Muscle of leg (tissue), 3 donors: ENCODE measurements at regions not wholly inside any gene's neighbourhood (a gene's known extent, or its start where the extent isn't known, plus 50 kb on each side); places are given as distances from the start of the nearest gene placed in this dataset.

ENCODE experiments used
- DNase-seq: peaks from one replicate; pipeline ENCODE4 v3.0.0; 2013
- H3K27ac ChIP-seq: one replicate; pipeline ENCODE4 v1.5.1; 2013; ENCODE audit warnings: mild to moderate bottlenecking, low read length, control low read depth
- H3K27me3 ChIP-seq: one replicate; pipeline ENCODE4 v1.6.1; 2013; ENCODE audit warnings: low read length; ENCODE audit not compliant: control insufficient read depth, insufficient read depth
- H3K36me3 ChIP-seq: one replicate; pipeline ENCODE4 v1.6.1; 2013; ENCODE audit warnings: low read length; ENCODE audit not compliant: control insufficient read depth, insufficient read depth
- H3K4me1 ChIP-seq: one replicate; pipeline ENCODE4 v1.6.1; 2013; ENCODE audit warnings: low read length; ENCODE audit not compliant: control insufficient read depth, insufficient read depth
- H3K4me3 ChIP-seq: one replicate; pipeline ENCODE4 v1.5.1; 2013; ENCODE audit warnings: low read length, control low read depth
- H3K9me3 ChIP-seq: replicated peaks from 2 replicates; pipeline ENCODE4 v1.6.1; 2013; ENCODE audit warnings: low read depth, low read length; ENCODE audit not compliant: control insufficient read depth
- WGBS: methylation state at CpG from one replicate; pipeline ENCODE4 v1.1.5; 2013; ENCODE audit warnings: missing lambda C conversion rate; ENCODE audit not compliant: insufficient coverage; 5-methylcytosine and 5-hydroxymethylcytosine counted together

DNA sequence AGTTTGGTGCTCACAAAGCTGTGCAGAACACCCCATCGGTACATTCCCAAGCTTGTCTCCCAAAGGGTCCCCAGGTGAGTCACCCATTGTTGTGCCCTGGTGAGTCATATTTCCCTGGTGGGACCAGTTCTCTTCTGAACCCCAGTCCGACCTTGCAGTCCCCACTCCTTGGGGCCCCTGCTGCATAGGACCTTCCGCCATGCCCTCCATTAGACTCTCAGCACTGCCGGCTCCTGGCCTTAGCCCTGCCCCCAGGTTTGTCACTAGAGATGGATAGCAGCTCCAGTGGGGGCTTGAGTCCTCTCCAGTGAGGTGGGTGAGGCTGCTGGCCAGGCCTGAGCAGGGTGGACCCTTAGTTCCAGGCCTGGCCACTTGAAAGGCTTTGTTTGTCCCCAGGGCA, 80.5 kb upstream of the MKI67 start:
- H3K4me3 ChIP-seq, result no peak overlapping the region
- DNase-seq, result no peak
- peaks cover 6% of the 10 kb centered on the region for H3K4me1 ChIP-seq
- 81% methylated on average over 2 of the region's 4 CpGs for WGBS
- peaks cover 10% of the 10 kb centered on the region for H3K27me3 ChIP-seq
- H3K36me3 ChIP-seq, result no peaks in the 10 kb centered on the region
- H3K9me3 ChIP-seq, result no peaks in the 10 kb centered on the region
- H3K27ac ChIP-seq, result no peak overlapping the region

DNA sequence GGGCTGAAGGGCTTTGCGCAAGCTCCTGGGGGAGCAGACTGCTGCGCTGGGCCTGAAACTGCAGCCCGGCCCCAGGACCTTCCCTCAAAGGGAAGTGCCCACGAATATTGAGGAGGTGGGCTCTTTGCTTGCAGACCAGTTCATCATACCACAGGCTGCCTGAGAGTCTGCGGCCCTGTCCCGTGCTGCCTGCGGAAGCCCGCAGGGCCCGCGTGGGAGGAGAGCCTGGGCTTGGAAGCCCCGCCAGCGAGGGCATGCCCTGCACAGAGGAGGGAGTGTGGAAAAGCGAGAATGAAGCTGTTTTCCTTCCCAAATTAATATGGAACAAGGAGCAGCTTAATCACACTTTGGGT, 83.6 kb upstream of the MKI67 start:
- Histone ChIP-seq H3K36me3 (no peaks in the 10 kb centered on the region), H3K4me1 (peaks cover 10% of the 10 kb centered on the region), H3K9me3 (no peaks in the 10 kb centered on the region), H3K4me3 (peak overlapping the region; percentile 53), H3K27ac (no peak overlapping the region), H3K27me3 (peaks cover 8% of the 10 kb centered on the region)
- 87% methylated on average over 8 of the region's 13 CpGs for WGBS
- DNase-seq, result no peak

DNA sequence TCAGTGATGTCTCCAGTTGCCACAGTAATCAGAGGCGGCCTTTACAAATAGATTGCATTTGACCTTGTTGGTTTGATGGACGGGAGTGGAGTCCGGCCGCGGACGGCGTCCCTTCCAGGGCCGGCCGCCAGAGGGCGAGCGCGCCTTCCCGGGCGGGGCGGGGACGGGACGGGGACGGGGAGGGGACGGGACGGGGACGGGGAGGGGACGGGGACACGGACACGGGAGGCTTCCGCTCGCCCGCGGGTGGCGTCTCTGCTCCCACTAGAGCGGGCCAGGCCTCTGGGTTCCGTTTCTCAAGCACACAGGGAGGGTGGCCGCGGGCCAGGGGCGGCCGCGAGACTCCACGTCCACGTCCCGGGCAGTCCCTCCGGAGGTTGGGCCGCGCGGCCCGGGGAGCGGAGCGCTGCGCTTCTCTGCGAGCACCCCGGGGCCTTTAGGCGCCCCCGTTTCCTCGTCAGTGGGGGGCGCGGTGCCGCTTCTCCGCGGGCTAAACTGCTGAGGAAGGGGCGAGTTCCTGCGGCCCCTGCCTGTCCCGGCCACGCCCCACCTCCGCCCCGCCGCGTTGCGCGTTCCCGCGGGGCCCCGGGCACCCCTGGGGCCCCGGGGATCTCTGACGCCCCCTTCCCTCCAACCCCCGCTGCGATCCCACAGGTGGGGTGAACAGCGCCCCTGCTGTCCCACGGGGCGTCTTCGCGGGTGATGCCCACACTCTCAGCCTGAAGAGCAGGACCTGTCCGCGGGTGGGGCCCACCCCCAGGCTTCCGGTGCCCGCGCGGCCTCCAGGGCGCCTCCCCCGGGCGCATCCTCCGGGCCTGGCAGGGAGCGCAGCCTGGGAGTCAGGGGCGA, 84.2 kb upstream of the MKI67 start:
- peak; percentile 72 for DNase-seq
- 2% methylated on average over 75 of the region's 91 CpGs for WGBS
- Histone ChIP-seq H3K27ac (no peak overlapping the region), H3K4me1 (peaks cover 10% of the 10 kb centered on the region), H3K36me3 (no peaks in the 10 kb centered on the region), H3K27me3 (peaks cover 8% of the 10 kb centered on the region), H3K4me3 (peak overlapping the region; percentile 53), H3K9me3 (no peaks in the 10 kb centered on the region)

DNA sequence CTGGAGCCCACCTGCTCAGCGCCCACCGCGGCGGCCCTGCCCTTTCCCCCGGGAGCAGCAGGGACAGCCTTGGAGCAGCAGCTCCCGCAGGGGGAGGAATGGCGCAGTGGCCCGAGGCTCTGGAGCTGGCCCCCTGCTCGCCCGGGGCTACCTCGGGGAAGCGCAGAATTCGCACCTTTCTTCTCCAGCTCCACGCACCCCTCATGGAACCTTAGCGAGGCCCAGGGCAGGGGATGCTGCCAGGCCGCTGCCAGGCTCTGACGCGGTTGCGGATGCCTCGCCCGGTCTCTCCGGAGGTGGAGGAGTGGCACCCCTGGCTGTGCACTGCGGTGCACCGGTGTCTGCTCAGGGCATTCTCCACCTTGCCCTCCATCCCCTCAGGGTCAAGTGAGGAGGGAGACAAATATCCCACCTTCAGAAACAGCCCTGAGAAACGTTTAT, 84.9 kb upstream of the MKI67 start:
- H3K36me3 ChIP-seq, result no peaks in the 10 kb centered on the region
- H3K9me3 ChIP-seq, result no peaks in the 10 kb centered on the region
- no peak overlapping the region for H3K4me3 ChIP-seq
- peaks cover 10% of the 10 kb centered on the region for H3K4me1 ChIP-seq
- DNase-seq, result no peak
- peaks cover 8% of the 10 kb centered on the region for H3K27me3 ChIP-seq
- H3K27ac ChIP-seq, result no peak overlapping the region
- WGBS, result 47% methylated on average over 21 of the region's 25 CpGs

DNA sequence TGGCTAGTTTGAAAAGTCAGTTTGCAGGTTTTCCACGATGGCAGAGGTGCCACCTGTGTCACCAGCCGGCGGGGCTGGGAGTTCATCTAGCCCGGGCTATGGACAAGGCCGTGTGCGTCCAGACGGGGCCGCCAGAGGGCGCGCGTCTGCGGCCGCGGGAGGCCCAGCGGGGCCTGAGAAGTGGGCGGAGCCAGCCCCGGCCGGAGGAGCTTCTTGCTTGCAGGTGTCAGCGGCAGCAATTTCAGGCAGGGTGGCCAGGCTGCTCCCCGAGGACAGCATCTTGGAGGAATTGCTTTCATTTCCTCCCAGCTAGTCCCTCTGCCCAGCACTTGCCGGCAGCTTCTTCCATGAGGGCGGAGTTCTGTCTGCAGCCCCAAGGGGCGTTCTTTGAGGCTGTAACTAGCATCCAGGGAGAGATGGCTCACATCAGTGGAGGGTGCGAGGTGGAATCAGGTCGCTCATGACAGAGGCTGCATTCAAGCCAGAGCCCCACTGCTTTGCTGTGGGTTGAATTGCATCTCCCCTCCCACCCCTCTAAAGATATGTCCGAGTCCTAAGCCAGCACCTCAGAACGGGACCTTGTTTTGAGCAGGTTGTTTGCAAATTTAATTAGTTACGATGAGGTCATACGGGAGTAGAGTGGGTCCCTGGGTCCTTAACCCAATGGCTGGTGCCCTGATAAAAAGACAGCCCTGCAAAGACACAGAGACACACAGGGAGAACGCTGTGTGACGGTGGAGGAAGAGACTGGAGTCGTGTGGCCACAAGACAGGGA, 85.9 kb upstream of the MKI67 start:
- Histone ChIP-seq H3K9me3 (no peaks in the 10 kb centered on the region), H3K4me3 (peak overlapping the region; percentile 21), H3K36me3 (no peaks in the 10 kb centered on the region), H3K27ac (no peak overlapping the region), H3K4me1 (peaks cover 10% of the 10 kb centered on the region), H3K27me3 (peaks cover 8% of the 10 kb centered on the region)
- DNase-seq, result peak; percentile 88
- 15% methylated on average over 25 of the region's 32 CpGs for WGBS

DNA sequence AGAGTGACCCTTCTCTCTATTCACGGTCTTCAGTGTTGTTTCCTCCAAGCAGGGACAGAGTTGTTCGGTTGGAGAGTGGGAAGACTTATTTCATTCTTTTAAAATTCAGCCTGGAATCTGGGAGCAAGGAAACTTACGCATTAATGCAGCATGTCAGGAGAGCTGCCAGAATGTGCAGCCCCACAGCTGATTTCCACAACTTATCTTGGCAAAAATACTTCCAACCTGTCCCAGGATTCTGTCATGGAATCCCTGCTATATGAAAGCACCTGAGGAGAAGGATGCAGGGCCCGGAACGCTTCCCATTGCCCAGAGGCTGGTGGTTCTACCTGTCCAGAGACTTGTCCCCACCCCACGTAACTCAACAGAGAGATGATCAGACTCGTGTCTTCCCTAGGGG, 86.9 kb upstream of the MKI67 start:
- Histone ChIP-seq H3K9me3 (no peaks in the 10 kb centered on the region), H3K27ac (no peak overlapping the region), H3K27me3 (peaks cover 6% of the 10 kb centered on the region), H3K4me3 (no peak overlapping the region), H3K36me3 (no peaks in the 10 kb centered on the region), H3K4me1 (peaks cover 10% of the 10 kb centered on the region)
- DNase-seq, result peak; percentile 24
- 85% methylated on average over 2 of the region's 7 CpGs for WGBS

DNA sequence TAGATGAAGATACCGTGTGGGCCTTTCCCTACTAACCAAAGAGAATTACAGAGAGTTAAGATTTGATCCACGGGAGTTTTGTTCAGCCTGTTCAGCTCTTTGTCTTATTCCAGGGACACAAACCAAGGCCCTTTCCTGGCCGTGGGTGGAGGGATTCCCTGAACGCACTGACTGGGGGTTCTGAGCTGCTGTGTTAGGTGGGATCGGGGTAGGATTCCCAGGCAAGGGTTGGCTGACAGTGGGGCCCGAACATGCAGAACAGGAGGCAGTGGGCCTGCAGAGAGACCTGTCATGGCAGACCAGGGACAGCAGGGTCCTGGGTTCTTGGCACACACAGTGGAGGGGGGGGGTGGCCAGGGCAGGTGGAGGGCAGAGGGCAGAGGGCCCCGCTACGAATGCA, 89.5 kb upstream of the MKI67 start:
- H3K4me3 ChIP-seq, result no peak overlapping the region
- H3K9me3 ChIP-seq, result no peaks in the 10 kb centered on the region
- 84% methylated on average over 6 of the region's 8 CpGs for WGBS
- no peaks in the 10 kb centered on the region for H3K27me3 ChIP-seq
- peaks cover 7% of the 10 kb centered on the region for H3K4me1 ChIP-seq
- no peak for DNase-seq
- H3K36me3 ChIP-seq, result no peaks in the 10 kb centered on the region
- no peak overlapping the region for H3K27ac ChIP-seq

DNA sequence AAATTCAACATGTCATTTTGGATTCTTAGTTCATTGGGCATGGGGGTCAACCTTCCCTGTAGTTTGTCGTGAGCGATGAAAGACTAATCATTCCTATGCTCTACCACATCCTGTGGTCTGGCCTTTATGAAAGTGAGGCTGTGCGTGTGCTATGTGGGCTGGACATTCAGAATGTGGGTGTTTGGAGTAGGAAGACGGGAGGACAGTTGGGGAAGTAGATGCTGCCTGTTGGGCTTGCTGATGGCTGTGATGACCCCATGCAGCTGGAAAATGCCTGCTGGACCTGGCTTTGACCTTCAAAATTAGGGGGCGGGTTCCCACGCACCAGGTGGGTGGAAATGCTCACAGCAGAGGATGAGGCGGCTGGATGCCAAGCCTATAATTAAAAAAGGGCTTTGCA, 90.9 kb upstream of the MKI67 start:
- DNase-seq, result no peak
- no peak overlapping the region for H3K4me3 ChIP-seq
- H3K4me1 ChIP-seq, result peaks cover 1% of the 10 kb centered on the region
- no peaks in the 10 kb centered on the region for H3K27me3 ChIP-seq
- WGBS, result 85% methylated on average over 4 of the region's 7 CpGs
- no peaks in the 10 kb centered on the region for H3K9me3 ChIP-seq
- H3K36me3 ChIP-seq, result no peaks in the 10 kb centered on the region
- H3K27ac ChIP-seq, result no peak overlapping the region

DNA sequence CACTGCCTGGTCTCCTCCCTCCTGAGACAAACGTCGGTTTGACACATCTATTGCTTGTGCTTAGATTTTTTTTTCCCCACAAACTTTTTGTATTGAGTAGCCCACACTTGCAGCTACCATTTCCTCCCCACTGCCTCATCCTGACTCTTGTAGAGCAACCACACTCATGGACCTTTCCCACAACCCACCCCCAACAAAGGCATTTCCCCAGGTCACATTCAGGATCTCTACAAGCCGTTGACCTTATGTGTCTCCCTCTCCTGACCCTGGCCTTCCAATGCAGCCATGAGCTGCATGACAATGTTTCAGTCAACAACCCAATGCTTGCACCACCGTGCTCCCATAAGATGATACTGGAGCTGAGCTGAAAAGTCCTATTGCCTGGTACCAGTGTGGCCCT, 91.9 kb upstream of the MKI67 start:
- H3K9me3 ChIP-seq, result no peaks in the 10 kb centered on the region
- DNase-seq, result no peak
- H3K4me3 ChIP-seq, result no peak overlapping the region
- H3K4me1 ChIP-seq, result no peaks in the 10 kb centered on the region
- WGBS, result 83% methylated on average over 4 of the region's 4 CpGs
- H3K36me3 ChIP-seq, result no peaks in the 10 kb centered on the region
- H3K27ac ChIP-seq, result no peak overlapping the region
- H3K27me3 ChIP-seq, result no peaks in the 10 kb centered on the region

DNA sequence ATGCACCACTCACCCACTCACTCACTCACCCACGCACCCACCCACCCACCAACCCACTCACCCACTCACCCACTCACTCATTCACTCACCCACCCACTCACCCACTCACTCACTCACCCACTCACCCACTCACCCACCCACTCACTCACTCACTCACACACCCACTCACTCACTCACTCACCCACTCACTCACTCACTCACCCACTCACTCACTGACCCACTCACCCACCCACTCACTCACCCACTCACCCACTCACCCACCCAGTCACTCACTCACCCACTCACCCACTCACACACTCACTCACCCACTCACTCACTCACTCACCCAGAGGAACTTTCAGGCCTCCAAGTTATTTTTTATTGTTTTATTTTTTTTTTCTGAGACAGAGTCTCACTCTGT, 93.1 kb upstream of the MKI67 start:
- no CpG with 5 or more reads among the region's 1 CpG for WGBS
- Histone ChIP-seq H3K27me3 (no peaks in the 10 kb centered on the region), H3K36me3 (no peaks in the 10 kb centered on the region), H3K27ac (no peak overlapping the region), H3K4me1 (no peaks in the 10 kb centered on the region), H3K9me3 (no peaks in the 10 kb centered on the region), H3K4me3 (no peak overlapping the region)
- no peak for DNase-seq
